ENCODE measurements at regions not wholly inside any gene's neighbourhood (a gene's known extent, or its start where the extent isn't known, plus 50 kb on each side); places are given as distances from the start of the nearest gene placed in this dataset.

- peak; percentile 4 for DNase-seq
These were observed 181.3 kb upstream of the AGAP1 start for GRCh38 chr2:235312571-235312970.

GRCh38 chr2:235314371-235314930, 179.4 kb upstream of the AGAP1 start:
- DNase-seq = peak; percentile 67

- DNase-seq = no peak
These were observed 174.7 kb upstream of the AGAP1 start for GRCh38 chr2:235319095-235319494.

GRCh38 chr2:235320326-235320725, 173.5 kb upstream of the AGAP1 start:
- no peak for DNase-seq

GRCh38 chr2:235324324-235324723, 169.5 kb upstream of the AGAP1 start:
- DNase-seq = no peak

- peak; percentile 42 for DNase-seq
These were observed 168.7 kb upstream of the AGAP1 start for GRCh38 chr2:235325151-235325550.

- no peak for DNase-seq
These were observed 164.9 kb upstream of the AGAP1 start for GRCh38 chr2:235328991-235329390.

GRCh38 chr2:235330775-235331451, 162.9 kb upstream of the AGAP1 start:
- no peak for DNase-seq

- DNase-seq = no peak
These were observed 161.5 kb upstream of the AGAP1 start for GRCh38 chr2:235332240-235332890.

- no peak for DNase-seq
These were observed 160.8 kb upstream of the AGAP1 start for GRCh38 chr2:235333076-235333475.

- DNase-seq = no peak
These were observed 159.7 kb upstream of the AGAP1 start for GRCh38 chr2:235334179-235334578.

- no peak for DNase-seq
These were observed 150.6 kb upstream of the AGAP1 start for GRCh38 chr2:235343156-235343774.

GRCh38 chr2:235343869-235344268, 150.0 kb upstream of the AGAP1 start:
- DNase-seq = no peak

GRCh38 chr2:235345745-235346144, 148.1 kb upstream of the AGAP1 start:
- DNase-seq = no peak

- no peak for DNase-seq
These were observed 146.2 kb upstream of the AGAP1 start for GRCh38 chr2:235347691-235348090.

- DNase-seq = no peak
These were observed 145.5 kb upstream of the AGAP1 start for GRCh38 chr2:235348329-235348728.

GRCh38 chr2:235350234-235350633, 143.6 kb upstream of the AGAP1 start:
- DNase-seq = no peak

GRCh38 chr2:235352541-235352940, 141.3 kb upstream of the AGAP1 start:
- DNase-seq = no peak

GRCh38 chr2:235357881-235358280, 136.0 kb upstream of the AGAP1 start:
- no peak for DNase-seq

GRCh38 chr2:235358981-235359471, 134.8 kb upstream of the AGAP1 start:
- DNase-seq = no peak

- no peak for DNase-seq
These were observed 133.4 kb upstream of the AGAP1 start for GRCh38 chr2:235360446-235360845.

- DNase-seq = no peak
These were observed 128.1 kb upstream of the AGAP1 start for GRCh38 chr2:235365743-235366142.

GRCh38 chr2:235366390-235366789, 127.5 kb upstream of the AGAP1 start:
- no peak for DNase-seq

GRCh38 chr2:235366807-235367206, 127.0 kb upstream of the AGAP1 start:
- DNase-seq = peak; percentile 13
